Smooth muscle cell (in vitro differentiated cells): ENCODE measurements at regions not wholly inside any gene's neighbourhood (a gene's known extent, or its start where the extent isn't known, plus 50 kb on each side); places are given as distances from the start of the nearest gene placed in this dataset.

Source experiments
- DNase-seq: peaks from one replicate; lab custom pipeline; 2025; ENCODE audit not compliant: unreplicated experiment; lab: John Stamatoyannopoulos, UW
- H2AFZ ChIP-seq: fragments of 200-600 bp; sonication (generic); 2 replicates; pipeline ENCODE4 v1.6.0; 2016; ENCODE audit warnings: antibody characterized with exemption, low read depth, mild to moderate bottlenecking
- H3F3A ChIP-seq: fragments of 200-600 bp; sonication (generic); 2 replicates; pipeline ENCODE4 v1.6.0; 2017; ENCODE audit warnings: antibody characterized with exemption, low read depth
- H3K27ac ChIP-seq: fragments of 200-600 bp; sonication (generic); 2 replicates; pipeline ENCODE4 v1.5.1; 2016; ENCODE audit warnings: low read depth, mild to moderate bottlenecking
- H3K27me3 ChIP-seq: fragments of 200-600 bp; sonication (generic); 2 replicates; pipeline ENCODE4 v1.6.1; 2016; ENCODE audit warnings: low read depth, mild to moderate bottlenecking
- H3K36me3 ChIP-seq: fragments of 200-600 bp; sonication (generic); 2 replicates; pipeline ENCODE4 v1.5.1; 2016; ENCODE audit warnings: low read depth
- H3K4me1 ChIP-seq: fragments of 200-600 bp; sonication (generic); 2 replicates; pipeline ENCODE4 v1.5.1; 2016; ENCODE audit warnings: low read depth
- H3K4me2 ChIP-seq: fragments of 200-600 bp; sonication (generic); 2 replicates; pipeline ENCODE4 v1.6.0; 2016; ENCODE audit warnings: mild to moderate bottlenecking
- H3K4me3 ChIP-seq: fragments of 200-600 bp; sonication (generic); 2 replicates; pipeline ENCODE4 v1.5.1; 2016; ENCODE audit warnings: mild to moderate bottlenecking
- H3K79me2 ChIP-seq: fragments of 200-600 bp; sonication (generic); 2 replicates; pipeline ENCODE4 v1.6.0; 2016; ENCODE audit warnings: low read depth, mild to moderate bottlenecking
- H3K9ac ChIP-seq: fragments of 200-600 bp; sonication (generic); 2 replicates; pipeline ENCODE4 v1.6.0; 2016; ENCODE audit warnings: low read depth
- H3K9me3 ChIP-seq: fragments of 200-600 bp; sonication (generic); replicated peaks from 2 replicates; pipeline ENCODE4 v1.5.1; 2016; ENCODE audit warnings: low read depth
- H4K20me1 ChIP-seq: fragments of 200-600 bp; sonication (generic); 2 replicates; pipeline ENCODE4 v1.6.0; 2016; ENCODE audit warnings: low read depth
- CTCF ChIP-seq: fragments of 200-600 bp; sonication (generic); IDR thresholded peaks from 2 replicates; pipeline ENCODE4 v1.5.1; 2017; ENCODE audit warnings: borderline replicate concordance, mild to moderate bottlenecking, antibody characterized with exemption; ENCODE audit not compliant: insufficient read depth, poor library complexity, severe bottlenecking
- WGBS: methylation state at CpG from one replicate; pipeline ENCODE4 v1.1.7; 2016; ENCODE audit warnings: low lambda C conversion rate; 5-methylcytosine and 5-hydroxymethylcytosine counted together

DNA sequence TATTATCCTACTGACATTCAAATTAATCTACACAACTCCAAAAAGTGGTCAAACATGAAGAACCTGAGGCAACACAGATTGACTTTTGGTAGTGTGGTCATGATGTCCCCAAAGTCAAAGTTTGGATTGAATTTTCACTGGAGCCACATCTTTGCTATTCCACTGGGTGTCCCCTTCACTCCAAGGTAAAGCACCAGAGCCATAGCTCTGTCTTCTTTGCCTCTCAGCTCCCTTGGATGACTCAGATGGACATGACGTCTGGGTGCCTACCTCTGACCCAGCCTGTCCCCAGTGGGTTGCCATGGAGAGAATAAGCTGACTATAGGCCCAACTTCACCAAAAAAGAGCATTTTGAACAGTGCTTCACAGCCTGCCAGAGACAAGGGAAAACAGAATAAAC is 57.4 kb upstream of the ARHGAP42 start:
- TF ChIP-seq CTCF = no peak
- H3K9me3 ChIP-seq = no peaks in the 10 kb centered on the region
- no peak for DNase-seq
- no peaks in the 10 kb centered on the region for H3K4me1 ChIP-seq
- no peak overlapping the region for H3K9ac ChIP-seq
- H2AFZ ChIP-seq = no peak overlapping the region
- H3K27ac ChIP-seq = no peak overlapping the region
- H3F3A ChIP-seq = no peaks in the 10 kb centered on the region
- H4K20me1 ChIP-seq = no peaks in the 10 kb centered on the region
- H3K4me3 ChIP-seq = no peak overlapping the region
- 25% methylated on average over 1 of the region's 1 CpG for WGBS
- no peaks in the 10 kb centered on the region for H3K36me3 ChIP-seq
- no peaks in the 10 kb centered on the region for H3K27me3 ChIP-seq
- no peak overlapping the region for H3K4me2 ChIP-seq
- H3K79me2 ChIP-seq = no peaks in the 10 kb centered on the region

DNA sequence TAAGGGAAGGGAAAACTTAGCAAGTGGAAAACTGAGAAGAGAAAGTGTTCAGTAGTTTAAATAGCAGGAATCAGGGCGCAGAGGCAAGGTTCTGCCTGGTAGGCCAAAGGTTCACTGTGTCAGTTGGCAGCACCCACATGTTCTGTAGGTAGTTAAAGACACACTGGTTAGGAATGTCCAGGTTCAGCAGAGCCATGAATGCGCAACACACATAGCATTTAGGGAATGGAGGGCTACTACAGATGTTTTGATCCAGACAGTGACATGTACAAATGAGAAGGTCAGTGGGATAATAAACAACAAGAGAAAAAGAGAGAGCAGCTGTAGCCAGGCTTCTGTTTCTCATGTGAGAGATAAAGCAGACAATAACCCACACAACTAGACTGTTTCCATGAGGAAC is 56.2 kb upstream of the ARHGAP42 start:
- Histone ChIP-seq H3K4me2 (no peak overlapping the region), H3K4me1 (no peaks in the 10 kb centered on the region), H3K36me3 (no peaks in the 10 kb centered on the region), H3K27ac (no peak overlapping the region), H3K79me2 (no peaks in the 10 kb centered on the region), H3K27me3 (no peaks in the 10 kb centered on the region), H3K9ac (no peak overlapping the region), H3K4me3 (no peak overlapping the region), H3F3A (no peaks in the 10 kb centered on the region), H4K20me1 (no peaks in the 10 kb centered on the region), H2AFZ (peak overlapping the region; percentile 15), H3K9me3 (no peaks in the 10 kb centered on the region)
- TF ChIP-seq CTCF = no peak
- 95% methylated on average over 2 of the region's 2 CpGs for WGBS
- no peak for DNase-seq

DNA sequence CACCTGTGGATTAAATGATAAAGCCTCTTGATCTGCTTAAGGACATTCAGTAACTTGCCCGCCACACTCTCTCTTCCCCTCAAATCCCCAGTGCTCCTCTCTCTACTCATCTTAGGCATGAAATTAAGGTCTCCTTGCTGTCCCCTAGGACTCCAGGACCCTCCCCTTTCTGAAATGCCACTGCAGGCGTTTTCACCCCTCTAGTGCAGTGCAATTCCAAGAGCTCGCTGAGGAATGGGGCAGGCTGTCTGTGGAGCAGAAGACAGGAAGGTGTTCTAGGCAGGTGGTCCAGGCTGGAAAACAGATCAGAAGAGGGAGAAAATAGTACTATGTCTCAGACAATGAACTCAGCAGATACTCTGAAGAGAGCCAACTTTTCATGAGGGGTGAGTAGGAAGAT is 55.8 kb upstream of the ARHGAP42 start:
- no peaks in the 10 kb centered on the region for H3K27me3 ChIP-seq
- H3K36me3 ChIP-seq = no peaks in the 10 kb centered on the region
- H3K79me2 ChIP-seq = no peaks in the 10 kb centered on the region
- H3K4me3 ChIP-seq = no peak overlapping the region
- no peak overlapping the region for H3K4me2 ChIP-seq
- no peak for DNase-seq
- no peaks in the 10 kb centered on the region for H3F3A ChIP-seq
- H3K9ac ChIP-seq = no peak overlapping the region
- no peaks in the 10 kb centered on the region for H3K4me1 ChIP-seq
- TF ChIP-seq CTCF = no peak
- H3K27ac ChIP-seq = no peak overlapping the region
- H3K9me3 ChIP-seq = no peaks in the 10 kb centered on the region
- no peak overlapping the region for H2AFZ ChIP-seq
- WGBS = 83% methylated on average over 3 of the region's 3 CpGs
- no peaks in the 10 kb centered on the region for H4K20me1 ChIP-seq

DNA sequence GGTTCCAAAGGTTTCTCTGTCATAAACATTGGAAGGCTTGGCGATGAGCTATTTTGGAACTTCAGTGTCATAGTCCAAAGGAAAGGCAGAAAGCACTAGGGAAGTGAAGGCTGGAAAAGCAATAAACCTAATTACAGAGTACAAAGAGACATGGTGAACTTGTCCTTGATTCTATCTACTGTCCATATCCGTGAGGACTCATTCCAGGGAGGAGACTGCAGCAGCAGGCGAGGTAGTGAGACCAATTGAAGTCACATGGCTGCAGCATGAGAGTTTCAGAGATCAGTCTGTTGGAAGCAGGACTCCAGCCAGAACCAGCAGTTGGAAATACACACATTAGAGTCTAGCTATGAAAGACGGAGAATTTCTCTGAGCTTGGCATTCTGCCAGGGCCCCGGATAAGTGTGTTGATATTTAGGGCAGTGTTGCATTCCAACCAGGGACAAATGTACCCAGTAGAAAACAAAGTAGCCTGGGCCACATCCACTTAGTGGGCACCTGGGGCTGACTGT is 54.1 kb upstream of the ARHGAP42 start:
- Histone ChIP-seq H3K4me2 (peak overlapping the region; percentile 10), H2AFZ (peak overlapping the region; percentile 28), H3K27ac (no peak overlapping the region), H4K20me1 (no peaks in the 10 kb centered on the region), H3K36me3 (no peaks in the 10 kb centered on the region), H3K27me3 (no peaks in the 10 kb centered on the region), H3F3A (no peaks in the 10 kb centered on the region), H3K9me3 (no peaks in the 10 kb centered on the region), H3K4me1 (no peaks in the 10 kb centered on the region), H3K4me3 (no peak overlapping the region), H3K9ac (no peak overlapping the region), H3K79me2 (no peaks in the 10 kb centered on the region)
- no peak for TF ChIP-seq CTCF
- 27% methylated on average over 5 of the region's 5 CpGs for WGBS
- no peak for DNase-seq
